ENCODE measurements at regions not wholly inside any gene's neighbourhood (a gene's known extent, or its start where the extent isn't known, plus 50 kb on each side); places are given as distances from the start of the nearest gene placed in this dataset.

GRCh38 chr9:13746876-13747275, 467.4 kb upstream of the MPDZ start:
- Histone ChIP-seq H3K4me1 (ENCODE audit: insufficient read depth) (no peaks in the 10 kb centered on the region), H4K20me1 (replicated peaks; ENCODE audit: insufficient read depth) (no peaks in the 10 kb centered on the region), H3K9me2 (ENCODE audit: insufficient read depth) (0 out of 2 replicates have a peak, but pooled peaks cover 2% of the 10 kb centered on the region), H3K36me3 (ENCODE audit: insufficient read depth) (no peaks in the 10 kb centered on the region), H3K27ac (ENCODE audit: low read depth) (no peak overlapping the region), H3K4me2 (no peak overlapping the region), H3K4me3 (no peak overlapping the region), H2AFZ (0 out of 2 replicates have a peak overlapping the region, but pooled peaks have one; percentile 10), H3K79me2 (replicated peaks; ENCODE audit: insufficient read depth) (no peaks in the 10 kb centered on the region), H3K27me3 (ENCODE audit: insufficient read depth) (no peaks in the 10 kb centered on the region), H3F3A (replicated peaks; ENCODE audit: low read depth) (no peaks in the 10 kb centered on the region)
- DNase-seq (ENCODE audit: low spot score) (no peak), ATAC-seq (no peak)
- TF ChIP-seq POLR2AphosphoS5 (IDR thresholded peaks at IDR 0.05; ENCODE audit: low read depth) (no peak), EZH2 (IDR thresholded peaks at IDR 0.05; ENCODE audit: low read depth, unreplicated experiment) (no peak), ZNF114 (CRISPR knock-in tag; IDR thresholded peaks at IDR 0.05) (no peak), JUNB (IDR thresholded peaks at IDR 0.05; ENCODE audit: unreplicated experiment) (no peak), ZNF331 (CRISPR knock-in tag; IDR thresholded peaks at IDR 0.05; ENCODE audit: low read depth) (no peak), CREB1 (CRISPR knock-in tag; IDR thresholded peaks at IDR 0.05; ENCODE audit: low read depth) (no peak), CTCF (conservative IDR thresholded peaks at IDR 0.05; ENCODE audit: low read depth in 2 of 2) (no peak), EZH2phosphoT487 (IDR thresholded peaks at IDR 0.05; ENCODE audit: unreplicated experiment) (no peak), STAT1 (IDR thresholded peaks at IDR 0.05; ENCODE audit: unreplicated experiment) (no peak)
- TF ChIP-seq, protein P1, sequence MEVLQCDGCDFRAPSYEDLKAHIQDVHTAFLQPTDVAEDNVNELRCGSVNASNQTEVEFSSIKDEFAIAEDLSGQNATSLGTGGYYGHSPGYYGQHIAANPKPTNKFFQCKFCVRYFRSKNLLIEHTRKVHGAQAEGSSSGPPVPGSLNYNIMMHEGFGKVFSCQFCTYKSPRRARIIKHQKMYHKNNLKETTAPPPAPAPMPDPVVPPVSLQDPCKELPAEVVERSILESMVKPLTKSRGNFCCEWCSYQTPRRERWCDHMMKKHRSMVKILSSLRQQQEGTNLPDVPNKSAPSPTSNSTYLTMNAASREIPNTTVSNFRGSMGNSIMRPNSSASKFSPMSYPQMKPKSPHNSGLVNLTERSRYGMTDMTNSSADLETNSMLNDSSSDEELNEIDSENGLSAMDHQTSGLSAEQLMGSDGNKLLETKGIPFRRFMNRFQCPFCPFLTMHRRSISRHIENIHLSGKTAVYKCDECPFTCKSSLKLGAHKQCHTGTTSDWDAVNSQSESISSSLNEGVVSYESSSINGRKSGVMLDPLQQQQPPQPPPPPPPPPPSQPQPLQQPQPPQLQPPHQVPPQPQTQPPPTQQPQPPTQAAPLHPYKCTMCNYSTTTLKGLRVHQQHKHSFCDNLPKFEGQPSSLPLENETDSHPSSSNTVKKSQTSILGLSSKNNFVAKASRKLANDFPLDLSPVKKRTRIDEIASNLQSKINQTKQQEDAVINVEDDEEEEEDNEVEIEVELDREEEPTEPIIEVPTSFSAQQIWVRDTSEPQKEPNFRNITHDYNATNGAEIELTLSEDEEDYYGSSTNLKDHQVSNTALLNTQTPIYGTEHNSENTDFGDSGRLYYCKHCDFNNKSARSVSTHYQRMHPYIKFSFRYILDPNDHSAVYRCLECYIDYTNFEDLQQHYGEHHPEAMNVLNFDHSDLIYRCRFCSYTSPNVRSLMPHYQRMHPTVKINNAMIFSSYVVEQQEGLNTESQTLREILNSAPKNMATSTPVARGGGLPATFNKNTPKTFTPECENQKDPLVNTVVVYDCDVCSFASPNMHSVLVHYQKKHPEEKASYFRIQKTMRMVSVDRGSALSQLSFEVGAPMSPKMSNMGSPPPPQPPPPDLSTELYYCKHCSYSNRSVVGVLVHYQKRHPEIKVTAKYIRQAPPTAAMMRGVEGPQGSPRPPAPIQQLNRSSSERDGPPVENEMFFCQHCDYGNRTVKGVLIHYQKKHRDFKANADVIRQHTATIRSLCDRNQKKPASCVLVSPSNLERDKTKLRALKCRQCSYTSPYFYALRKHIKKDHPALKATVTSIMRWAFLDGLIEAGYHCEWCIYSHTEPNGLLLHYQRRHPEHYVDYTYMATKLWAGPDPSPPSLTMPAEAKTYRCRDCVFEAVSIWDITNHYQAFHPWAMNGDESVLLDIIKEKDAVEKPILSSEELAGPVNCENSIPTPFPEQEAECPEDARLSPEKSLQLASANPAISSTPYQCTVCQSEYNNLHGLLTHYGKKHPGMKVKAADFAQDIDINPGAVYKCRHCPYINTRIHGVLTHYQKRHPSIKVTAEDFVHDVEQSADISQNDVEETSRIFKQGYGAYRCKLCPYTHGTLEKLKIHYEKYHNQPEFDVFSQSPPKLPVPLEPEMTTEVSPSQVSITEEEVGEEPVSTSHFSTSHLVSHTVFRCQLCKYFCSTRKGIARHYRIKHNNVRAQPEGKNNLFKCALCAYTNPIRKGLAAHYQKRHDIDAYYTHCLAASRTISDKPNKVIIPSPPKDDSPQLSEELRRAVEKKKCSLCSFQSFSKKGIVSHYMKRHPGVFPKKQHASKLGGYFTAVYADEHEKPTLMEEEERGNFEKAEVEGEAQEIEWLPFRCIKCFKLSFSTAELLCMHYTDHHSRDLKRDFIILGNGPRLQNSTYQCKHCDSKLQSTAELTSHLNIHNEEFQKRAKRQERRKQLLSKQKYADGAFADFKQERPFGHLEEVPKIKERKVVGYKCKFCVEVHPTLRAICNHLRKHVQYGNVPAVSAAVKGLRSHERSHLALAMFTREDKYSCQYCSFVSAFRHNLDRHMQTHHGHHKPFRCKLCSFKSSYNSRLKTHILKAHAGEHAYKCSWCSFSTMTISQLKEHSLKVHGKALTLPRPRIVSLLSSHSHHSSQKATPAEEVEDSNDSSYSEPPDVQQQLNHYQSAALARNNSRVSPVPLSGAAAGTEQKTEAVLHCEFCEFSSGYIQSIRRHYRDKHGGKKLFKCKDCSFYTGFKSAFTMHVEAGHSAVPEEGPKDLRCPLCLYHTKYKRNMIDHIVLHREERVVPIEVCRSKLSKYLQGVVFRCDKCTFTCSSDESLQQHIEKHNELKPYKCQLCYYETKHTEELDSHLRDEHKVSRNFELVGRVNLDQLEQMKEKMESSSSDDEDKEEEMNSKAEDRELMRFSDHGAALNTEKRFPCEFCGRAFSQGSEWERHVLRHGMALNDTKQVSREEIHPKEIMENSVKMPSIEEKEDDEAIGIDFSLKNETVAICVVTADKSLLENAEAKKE (CRISPR knock-in tag; IDR thresholded peaks at IDR 0.05) = no peak
- TF ChIP-seq, protein P2, sequence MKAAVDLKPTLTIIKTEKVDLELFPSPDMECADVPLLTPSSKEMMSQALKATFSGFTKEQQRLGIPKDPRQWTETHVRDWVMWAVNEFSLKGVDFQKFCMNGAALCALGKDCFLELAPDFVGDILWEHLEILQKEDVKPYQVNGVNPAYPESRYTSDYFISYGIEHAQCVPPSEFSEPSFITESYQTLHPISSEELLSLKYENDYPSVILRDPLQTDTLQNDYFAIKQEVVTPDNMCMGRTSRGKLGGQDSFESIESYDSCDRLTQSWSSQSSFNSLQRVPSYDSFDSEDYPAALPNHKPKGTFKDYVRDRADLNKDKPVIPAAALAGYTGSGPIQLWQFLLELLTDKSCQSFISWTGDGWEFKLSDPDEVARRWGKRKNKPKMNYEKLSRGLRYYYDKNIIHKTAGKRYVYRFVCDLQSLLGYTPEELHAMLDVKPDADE (IDR thresholded peaks at IDR 0.05) = no peak
- TF ChIP-seq, protein P3, sequence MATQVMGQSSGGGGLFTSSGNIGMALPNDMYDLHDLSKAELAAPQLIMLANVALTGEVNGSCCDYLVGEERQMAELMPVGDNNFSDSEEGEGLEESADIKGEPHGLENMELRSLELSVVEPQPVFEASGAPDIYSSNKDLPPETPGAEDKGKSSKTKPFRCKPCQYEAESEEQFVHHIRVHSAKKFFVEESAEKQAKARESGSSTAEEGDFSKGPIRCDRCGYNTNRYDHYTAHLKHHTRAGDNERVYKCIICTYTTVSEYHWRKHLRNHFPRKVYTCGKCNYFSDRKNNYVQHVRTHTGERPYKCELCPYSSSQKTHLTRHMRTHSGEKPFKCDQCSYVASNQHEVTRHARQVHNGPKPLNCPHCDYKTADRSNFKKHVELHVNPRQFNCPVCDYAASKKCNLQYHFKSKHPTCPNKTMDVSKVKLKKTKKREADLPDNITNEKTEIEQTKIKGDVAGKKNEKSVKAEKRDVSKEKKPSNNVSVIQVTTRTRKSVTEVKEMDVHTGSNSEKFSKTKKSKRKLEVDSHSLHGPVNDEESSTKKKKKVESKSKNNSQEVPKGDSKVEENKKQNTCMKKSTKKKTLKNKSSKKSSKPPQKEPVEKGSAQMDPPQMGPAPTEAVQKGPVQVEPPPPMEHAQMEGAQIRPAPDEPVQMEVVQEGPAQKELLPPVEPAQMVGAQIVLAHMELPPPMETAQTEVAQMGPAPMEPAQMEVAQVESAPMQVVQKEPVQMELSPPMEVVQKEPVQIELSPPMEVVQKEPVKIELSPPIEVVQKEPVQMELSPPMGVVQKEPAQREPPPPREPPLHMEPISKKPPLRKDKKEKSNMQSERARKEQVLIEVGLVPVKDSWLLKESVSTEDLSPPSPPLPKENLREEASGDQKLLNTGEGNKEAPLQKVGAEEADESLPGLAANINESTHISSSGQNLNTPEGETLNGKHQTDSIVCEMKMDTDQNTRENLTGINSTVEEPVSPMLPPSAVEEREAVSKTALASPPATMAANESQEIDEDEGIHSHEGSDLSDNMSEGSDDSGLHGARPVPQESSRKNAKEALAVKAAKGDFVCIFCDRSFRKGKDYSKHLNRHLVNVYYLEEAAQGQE (IDR thresholded peaks at IDR 0.05; ENCODE audit: unreplicated experiment) = no peak
- Mint-ChIP-seq H3K4me3 (no peak overlapping the region), H3K36me3 (ENCODE audit: low read depth) (no peaks in the 10 kb centered on the region), H3K27ac (no peak overlapping the region), H3K4me1 (peaks cover 4% of the 10 kb centered on the region; the same call in 1 of the 3 replicates), H3K9me3 (no peaks in the 10 kb centered on the region), H3K27me3 (ENCODE audit: insufficient read depth, low read depth, poor library complexity) (peaks cover 3% of the 10 kb centered on the region)

Data from GM23338 (cell line).